HUES64 (cell line): ENCODE measurements at regions not wholly inside any gene's neighbourhood (a gene's known extent, or its start where the extent isn't known, plus 50 kb on each side); places are given as distances from the start of the nearest gene placed in this dataset.

ENCODE experiments used
- H3K27ac ChIP-seq: 2 replicates; pipeline ENCODE4 v1.7.0; 2013; ENCODE audit warnings: low read depth, low read length, inconsistent platforms
- H3K27me3 ChIP-seq: 2 replicates; pipeline ENCODE4 v1.6.1; 2013; ENCODE audit warnings: mild to moderate bottlenecking, low read length; ENCODE audit not compliant: insufficient read depth
- H3K36me3 ChIP-seq: 2 replicates; pipeline ENCODE4 v1.6.1; 2013; ENCODE audit warnings: mild to moderate bottlenecking, low read length; ENCODE audit not compliant: insufficient read depth
- H3K4me1 ChIP-seq: 2 replicates; pipeline ENCODE4 v1.6.1; 2013; ENCODE audit warnings: mild to moderate bottlenecking, low read length, moderate library complexity; ENCODE audit not compliant: insufficient read depth
- H3K4me3 ChIP-seq: 2 replicates; pipeline ENCODE4 v1.5.1; 2013; ENCODE audit warnings: mild to moderate bottlenecking, low read length, moderate library complexity
- H3K9ac ChIP-seq: 2 replicates; pipeline ENCODE4 v1.6.1; 2013; ENCODE audit warnings: mild to moderate bottlenecking, low read depth, low read length
- H3K9me3 ChIP-seq: 2 replicates; pipeline ENCODE4 v1.6.1; 2013; ENCODE audit warnings: low read depth, low read length; ENCODE audit not compliant: insufficient read depth
- WGBS: fragments of 150-250, 120-280 bp; methylation state at CpG from one replicate; pipeline ENCODE4 v1.1.7; 2013; ENCODE audit warnings: missing lambda C conversion rate; 5-methylcytosine and 5-hydroxymethylcytosine counted together

GRCh38 chr5:86403190-86403589, 214.6 kb upstream of the COX7C start:
- Histone ChIP-seq H3K27ac (no peak overlapping the region), H3K36me3 (no peaks in the 10 kb centered on the region), H3K4me3 (no peak overlapping the region), H3K27me3 (no peaks in the 10 kb centered on the region), H3K4me1 (no peaks in the 10 kb centered on the region), H3K9me3 (no peaks in the 10 kb centered on the region), H3K9ac (no peak overlapping the region)
- WGBS = 96% methylated on average over 2 of the region's 2 CpGs

- WGBS = 83% methylated on average over 1 of the region's 1 CpG
These were observed 213.5 kb upstream of the COX7C start for GRCh38 chr5:86404256-86404655.

DNA sequence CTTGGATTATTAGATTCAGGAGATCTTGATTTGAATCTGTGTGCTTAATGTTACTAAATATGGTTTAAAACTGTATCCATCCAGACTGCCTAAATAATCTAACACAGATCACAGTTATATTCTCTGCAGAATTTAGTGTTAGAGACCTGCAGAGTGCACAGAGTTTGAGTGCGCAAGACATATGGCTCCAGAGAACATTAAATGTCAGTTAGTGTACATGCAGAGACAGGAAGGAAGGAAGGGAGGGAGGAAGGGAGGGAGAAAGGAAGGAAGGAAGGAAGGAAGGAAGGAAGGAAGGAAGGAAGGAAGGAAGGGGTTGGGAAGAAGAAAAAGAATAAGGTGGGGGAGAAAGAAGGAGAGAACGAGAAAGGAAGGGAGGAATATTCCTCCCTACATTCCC, 210.0 kb upstream of the COX7C start:
- 96% methylated on average over 1 of the region's 2 CpGs for WGBS

More at GRCh38 chr5:86404256-86404655, 213.5 kb upstream of the COX7C start:
- no peaks in the 10 kb centered on the region for H3K36me3 ChIP-seq
- H3K4me3 ChIP-seq = no peak overlapping the region
- no peak overlapping the region for H3K27ac ChIP-seq
- no peak overlapping the region for H3K9ac ChIP-seq
- no peaks in the 10 kb centered on the region for H3K9me3 ChIP-seq
- no peaks in the 10 kb centered on the region for H3K4me1 ChIP-seq
- no peaks in the 10 kb centered on the region for H3K27me3 ChIP-seq

GRCh38 chr5:86411596-86411995, 206.1 kb upstream of the COX7C start:
- 100% methylated on average over 1 of the region's 1 CpG for WGBS
- H3K9ac ChIP-seq = no peak overlapping the region
- H3K36me3 ChIP-seq = no peaks in the 10 kb centered on the region
- H3K4me1 ChIP-seq = no peaks in the 10 kb centered on the region
- no peak overlapping the region for H3K4me3 ChIP-seq
- no peak overlapping the region for H3K27ac ChIP-seq
- no peaks in the 10 kb centered on the region for H3K27me3 ChIP-seq
- H3K9me3 ChIP-seq = no peaks in the 10 kb centered on the region

More for the DNA sequence above, 210.0 kb upstream of the COX7C start:
- Histone ChIP-seq H3K9ac (no peak overlapping the region), H3K4me1 (no peaks in the 10 kb centered on the region), H3K9me3 (no peaks in the 10 kb centered on the region), H3K27me3 (no peaks in the 10 kb centered on the region), H3K4me3 (no peak overlapping the region), H3K27ac (no peak overlapping the region), H3K36me3 (no peaks in the 10 kb centered on the region)

DNA sequence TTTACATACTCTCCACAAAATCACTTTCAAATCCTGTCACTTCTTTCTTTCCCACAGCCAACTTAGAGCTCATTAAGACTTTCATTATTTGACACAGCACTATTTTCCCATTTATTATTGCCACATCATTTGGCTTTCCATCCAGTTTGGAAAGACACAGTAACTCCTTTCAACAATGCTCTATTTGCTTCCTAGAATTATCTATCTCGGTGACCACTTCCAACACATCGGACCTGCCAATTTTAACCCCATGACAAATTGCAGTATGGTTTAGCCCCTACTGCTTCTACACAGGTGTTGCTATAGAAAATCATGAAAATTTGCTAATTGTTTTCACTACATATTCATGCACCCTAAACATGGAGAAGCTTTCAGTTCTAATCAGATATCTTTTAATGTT, 190.6 kb upstream of the COX7C start:
- no peak overlapping the region for H3K9ac ChIP-seq
- WGBS = 97% methylated on average over 2 of the region's 2 CpGs
- peaks cover 3% of the 10 kb centered on the region; the same call in 1 of the 2 replicates for H3K4me1 ChIP-seq

DNA sequence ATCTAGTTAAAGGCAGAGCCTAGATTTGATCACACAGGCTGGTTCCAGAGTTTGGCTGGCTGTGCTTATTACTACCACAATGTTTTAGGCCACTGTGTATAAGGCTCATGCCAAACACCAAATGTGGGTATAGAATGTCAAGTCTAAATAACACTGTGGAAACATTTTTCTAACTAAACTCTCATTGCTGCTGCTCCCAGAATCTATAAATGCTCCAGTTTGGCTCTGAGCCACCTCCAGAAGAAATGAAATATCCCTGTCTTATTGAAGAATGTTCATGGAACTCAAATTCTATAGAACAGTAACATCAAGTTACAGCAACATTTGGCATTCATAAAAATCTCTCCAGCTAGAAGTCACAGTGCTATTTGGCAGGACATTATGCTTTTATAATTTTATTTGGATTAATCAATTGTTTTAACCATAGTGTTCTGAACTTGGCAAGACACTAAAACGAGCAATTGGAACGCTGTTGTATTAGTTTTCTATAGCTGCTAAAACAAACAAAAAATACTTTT, 178.1 kb upstream of the COX7C start:
- Histone ChIP-seq H3K27me3 (no peaks in the 10 kb centered on the region), H3K4me3 (no peak overlapping the region), H3K9ac (no peak overlapping the region), H3K27ac (no peak overlapping the region), H3K36me3 (no peaks in the 10 kb centered on the region), H3K4me1 (no peaks in the 10 kb centered on the region), H3K9me3 (no peaks in the 10 kb centered on the region)
- WGBS = no CpG with 5 or more reads among the region's 2 CpGs

More for the DNA sequence above, 190.6 kb upstream of the COX7C start:
- Histone ChIP-seq H3K9me3 (no peaks in the 10 kb centered on the region), H3K4me3 (no peak overlapping the region), H3K27ac (no peak overlapping the region), H3K36me3 (no peaks in the 10 kb centered on the region), H3K27me3 (no peaks in the 10 kb centered on the region)

DNA sequence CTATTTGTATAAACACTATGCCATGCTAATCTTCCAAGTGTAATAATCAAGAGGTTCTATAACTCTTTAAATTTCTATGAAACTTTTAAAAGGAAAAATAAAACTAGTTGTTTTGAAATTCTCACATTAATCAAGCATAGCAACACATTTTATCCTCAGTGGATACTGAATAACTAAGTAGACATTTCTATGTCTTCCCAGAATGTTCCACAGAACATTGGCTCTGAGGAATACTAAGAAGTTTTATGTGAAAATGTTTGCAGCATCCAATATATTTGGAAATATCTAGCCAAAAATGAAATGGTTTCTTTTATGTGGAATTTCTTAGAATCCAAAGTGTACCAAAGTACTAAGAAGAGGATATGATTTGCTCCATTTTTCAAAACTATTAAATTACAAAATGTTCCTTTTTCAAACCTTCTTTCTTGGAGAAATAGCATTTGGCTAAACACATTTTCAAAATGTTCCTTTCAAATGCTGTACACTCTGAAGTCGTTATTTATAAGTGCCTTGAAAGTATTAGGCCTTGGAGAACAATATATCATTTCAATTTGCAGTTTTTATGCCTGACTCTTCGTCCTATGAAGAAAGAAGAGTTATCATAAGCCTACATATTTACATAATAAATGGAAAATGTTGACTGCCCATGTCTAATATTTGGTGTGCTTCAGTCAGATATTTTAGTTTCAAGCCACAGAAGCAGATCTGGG, 175.6 kb upstream of the COX7C start:
- Histone ChIP-seq H3K27ac (no peak overlapping the region), H3K9ac (no peak overlapping the region), H3K4me1 (no peaks in the 10 kb centered on the region), H3K4me3 (no peak overlapping the region), H3K9me3 (no peaks in the 10 kb centered on the region), H3K36me3 (no peaks in the 10 kb centered on the region), H3K27me3 (no peaks in the 10 kb centered on the region)
- WGBS = 100% methylated on average over 1 of the region's 2 CpGs

DNA sequence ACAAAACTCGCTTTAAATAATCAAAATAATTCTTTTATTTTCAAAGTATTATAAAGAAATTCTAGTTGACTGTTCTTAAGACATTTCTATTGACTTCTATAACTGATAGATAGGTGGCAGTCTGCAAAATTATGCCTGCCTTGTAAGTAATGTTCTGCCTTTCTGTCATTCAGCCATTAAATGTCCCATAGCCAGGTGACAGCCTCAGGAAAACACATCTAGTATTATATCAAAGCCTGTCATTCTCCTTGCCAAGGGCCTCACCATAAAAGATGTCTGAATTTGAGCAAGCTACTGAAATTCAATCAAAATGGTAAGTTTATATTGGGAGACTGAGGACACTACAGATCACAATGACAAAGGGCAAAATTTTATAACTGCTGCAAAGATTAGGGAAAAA, 170.4 kb upstream of the COX7C start:
- Histone ChIP-seq H3K9me3 (no peaks in the 10 kb centered on the region), H3K27me3 (no peaks in the 10 kb centered on the region), H3K27ac (no peak overlapping the region), H3K4me1 (no peaks in the 10 kb centered on the region), H3K4me3 (no peak overlapping the region), H3K9ac (no peak overlapping the region), H3K36me3 (no peaks in the 10 kb centered on the region)
- no CpG with 5 or more reads among the region's 1 CpG for WGBS

- no peaks in the 10 kb centered on the region for H3K4me1 ChIP-seq
- no peaks in the 10 kb centered on the region for H3K36me3 ChIP-seq
- no peaks in the 10 kb centered on the region for H3K27me3 ChIP-seq
- no peak overlapping the region for H3K4me3 ChIP-seq
- no peak overlapping the region for H3K27ac ChIP-seq
- H3K9me3 ChIP-seq = no peaks in the 10 kb centered on the region
- H3K9ac ChIP-seq = no peak overlapping the region
These were observed 165.5 kb upstream of the COX7C start for GRCh38 chr5:86452251-86452650.

- H3K27ac ChIP-seq = no peak overlapping the region
- no peak overlapping the region for H3K4me3 ChIP-seq
- no peaks in the 10 kb centered on the region for H3K27me3 ChIP-seq
- no peaks in the 10 kb centered on the region for H3K36me3 ChIP-seq
- peaks cover 7% of the 10 kb centered on the region; the same call in 1 of the 2 replicates for H3K4me1 ChIP-seq
- no peak overlapping the region for H3K9ac ChIP-seq
- H3K9me3 ChIP-seq = peaks cover 12% of the 10 kb centered on the region
- 97% methylated on average over 16 of the region's 16 CpGs for WGBS
These were observed 157.2 kb upstream of the COX7C start for GRCh38 chr5:86460519-86460918.

GRCh38 chr5:86461169-86461956, 156.4 kb upstream of the COX7C start:
- WGBS = 81% methylated on average over 4 of the region's 4 CpGs
- H3K27me3 ChIP-seq = no peaks in the 10 kb centered on the region
- no peak overlapping the region for H3K27ac ChIP-seq
- H3K9me3 ChIP-seq = peaks cover 17% of the 10 kb centered on the region
- no peak overlapping the region for H3K4me3 ChIP-seq
- H3K9ac ChIP-seq = no peak overlapping the region
- no peaks in the 10 kb centered on the region for H3K36me3 ChIP-seq
- H3K4me1 ChIP-seq = peaks cover 7% of the 10 kb centered on the region; the same call in 1 of the 2 replicates
